Chondrocyte (in vitro differentiated cells): ENCODE measurements at regions not wholly inside any gene's neighbourhood (a gene's known extent, or its start where the extent isn't known, plus 50 kb on each side); places are given as distances from the start of the nearest gene placed in this dataset.

Experiments
- DNase-seq: peaks from one replicate; pipeline ENCODE4 v3.0.0; 2021; ENCODE audit warnings: mixed read lengths, low spot score
- H3K27ac Mint-ChIP-seq: one replicate; pipeline ENCODE4 v1.8.0; 2021; ENCODE audit warnings: mild to moderate bottlenecking, moderate library complexity, mixed read lengths; ENCODE audit not compliant: unreplicated experiment
- H3K27me3 Mint-ChIP-seq: 2 replicates; pipeline ENCODE4 v1.8.0; 2021; ENCODE audit warnings: low read depth, mixed read lengths
- H3K36me3 Mint-ChIP-seq: 2 replicates; pipeline ENCODE4 v1.8.0; 2021; ENCODE audit warnings: low read depth, mixed read lengths
- H3K4me1 Mint-ChIP-seq: 2 replicates; pipeline ENCODE4 v1.8.0; 2021; ENCODE audit warnings: low read depth, mild to moderate bottlenecking, mixed read lengths
- H3K4me3 Mint-ChIP-seq: one replicate; pipeline ENCODE4 v1.8.0; 2021; ENCODE audit warnings: mild to moderate bottlenecking, moderate library complexity, mixed read lengths; ENCODE audit not compliant: unreplicated experiment
- H3K9me3 Mint-ChIP-seq: 2 replicates; pipeline ENCODE4 v1.8.0; 2021; ENCODE audit warnings: low read depth, mixed read lengths
- TF ChIP-seq, protein P1 (sequence below): fragments of 200-600 bp; sonication (generic); IDR thresholded peaks from 2 replicates; pipeline ENCODE4 v1.5.0; 2021; ENCODE audit warnings: antibody characterized with exemption, mild to moderate bottlenecking, moderate library complexity

DNA sequence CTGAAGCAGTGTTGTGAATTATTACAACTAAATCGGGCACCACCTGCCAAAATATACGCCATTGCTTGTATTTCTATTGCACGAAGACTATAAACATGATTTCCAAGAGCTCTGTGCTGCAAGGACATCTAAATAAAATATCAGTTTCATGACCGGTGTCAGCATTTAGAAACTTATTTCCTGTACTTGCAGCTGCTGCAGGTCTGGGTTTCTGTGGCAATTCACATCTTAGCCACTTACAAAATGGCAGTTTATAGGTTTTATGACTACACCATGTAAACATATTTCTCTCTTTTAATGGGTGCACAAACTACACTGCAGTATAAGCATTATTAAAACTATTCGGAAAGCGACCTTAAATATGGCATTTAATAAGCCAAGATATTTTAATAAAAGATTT, 359.4 kb downstream of the VPS13C start:
- Mint-ChIP-seq H3K9me3 (no peaks in the 10 kb centered on the region), H3K36me3 (no peaks in the 10 kb centered on the region), H3K4me1 (no peaks in the 10 kb centered on the region), H3K4me3 (no peak overlapping the region), H3K27me3 (peaks cover 16% of the 10 kb centered on the region), H3K27ac (no peak overlapping the region)
- DNase-seq: no peak
- TF ChIP-seq, protein P1, sequence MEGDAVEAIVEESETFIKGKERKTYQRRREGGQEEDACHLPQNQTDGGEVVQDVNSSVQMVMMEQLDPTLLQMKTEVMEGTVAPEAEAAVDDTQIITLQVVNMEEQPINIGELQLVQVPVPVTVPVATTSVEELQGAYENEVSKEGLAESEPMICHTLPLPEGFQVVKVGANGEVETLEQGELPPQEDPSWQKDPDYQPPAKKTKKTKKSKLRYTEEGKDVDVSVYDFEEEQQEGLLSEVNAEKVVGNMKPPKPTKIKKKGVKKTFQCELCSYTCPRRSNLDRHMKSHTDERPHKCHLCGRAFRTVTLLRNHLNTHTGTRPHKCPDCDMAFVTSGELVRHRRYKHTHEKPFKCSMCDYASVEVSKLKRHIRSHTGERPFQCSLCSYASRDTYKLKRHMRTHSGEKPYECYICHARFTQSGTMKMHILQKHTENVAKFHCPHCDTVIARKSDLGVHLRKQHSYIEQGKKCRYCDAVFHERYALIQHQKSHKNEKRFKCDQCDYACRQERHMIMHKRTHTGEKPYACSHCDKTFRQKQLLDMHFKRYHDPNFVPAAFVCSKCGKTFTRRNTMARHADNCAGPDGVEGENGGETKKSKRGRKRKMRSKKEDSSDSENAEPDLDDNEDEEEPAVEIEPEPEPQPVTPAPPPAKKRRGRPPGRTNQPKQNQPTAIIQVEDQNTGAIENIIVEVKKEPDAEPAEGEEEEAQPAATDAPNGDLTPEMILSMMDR: no peak

DNA sequence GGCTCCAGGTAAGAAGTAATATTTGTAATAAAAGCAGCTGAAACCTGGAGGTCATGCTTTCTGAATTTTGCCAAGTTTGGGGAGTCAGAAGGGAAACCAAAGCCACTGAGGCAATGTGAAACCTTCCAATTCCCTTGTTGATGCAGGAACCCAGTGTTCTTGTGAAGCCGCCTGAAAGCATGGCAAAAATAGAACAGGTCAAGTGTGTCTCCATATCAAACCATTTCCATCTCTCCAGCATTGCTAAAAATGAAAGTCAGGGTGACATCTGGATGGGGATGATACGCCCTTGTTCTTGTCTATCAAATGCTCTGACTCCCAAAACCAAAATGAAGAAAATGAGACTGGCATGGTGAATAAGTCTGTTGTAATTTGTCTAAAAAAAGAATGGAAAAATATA, 362.5 kb downstream of the VPS13C start:
- H3K27ac Mint-ChIP-seq: no peak overlapping the region
- no peaks in the 10 kb centered on the region for H3K4me1 Mint-ChIP-seq
- H3K4me3 Mint-ChIP-seq: no peak overlapping the region
- DNase-seq: no peak
- TF ChIP-seq, protein P1: no peak
- no peaks in the 10 kb centered on the region for H3K36me3 Mint-ChIP-seq
- H3K9me3 Mint-ChIP-seq: no peaks in the 10 kb centered on the region
- peaks cover 11% of the 10 kb centered on the region for H3K27me3 Mint-ChIP-seq

DNA sequence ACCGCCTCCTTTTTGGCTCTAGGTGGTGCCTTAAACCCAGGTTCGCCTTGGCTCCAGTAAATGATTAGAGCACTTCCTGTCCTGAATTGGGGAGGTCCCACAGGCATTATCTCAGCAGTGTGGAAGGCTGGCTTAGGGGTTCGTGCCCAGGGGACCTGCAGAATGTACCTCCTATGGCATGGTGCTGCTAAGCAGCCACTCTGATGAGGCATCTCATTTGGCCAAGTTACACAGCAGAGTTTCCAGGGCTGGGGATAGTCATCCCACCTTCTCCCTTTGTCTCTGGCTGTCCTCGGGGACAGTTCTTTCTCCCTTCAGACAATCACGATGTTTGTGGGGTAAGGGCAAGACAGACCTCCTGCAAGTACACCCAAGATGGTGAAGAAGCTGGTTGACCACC, 371.2 kb downstream of the VPS13C start:
- peaks cover 8% of the 10 kb centered on the region for H3K27me3 Mint-ChIP-seq
- H3K9me3 Mint-ChIP-seq: peaks cover 3% of the 10 kb centered on the region
- no peaks in the 10 kb centered on the region for H3K4me1 Mint-ChIP-seq
- TF ChIP-seq, protein P1: no peak
- H3K27ac Mint-ChIP-seq: no peak overlapping the region
- DNase-seq: no peak
- no peak overlapping the region for H3K4me3 Mint-ChIP-seq
- no peaks in the 10 kb centered on the region for H3K36me3 Mint-ChIP-seq

DNA sequence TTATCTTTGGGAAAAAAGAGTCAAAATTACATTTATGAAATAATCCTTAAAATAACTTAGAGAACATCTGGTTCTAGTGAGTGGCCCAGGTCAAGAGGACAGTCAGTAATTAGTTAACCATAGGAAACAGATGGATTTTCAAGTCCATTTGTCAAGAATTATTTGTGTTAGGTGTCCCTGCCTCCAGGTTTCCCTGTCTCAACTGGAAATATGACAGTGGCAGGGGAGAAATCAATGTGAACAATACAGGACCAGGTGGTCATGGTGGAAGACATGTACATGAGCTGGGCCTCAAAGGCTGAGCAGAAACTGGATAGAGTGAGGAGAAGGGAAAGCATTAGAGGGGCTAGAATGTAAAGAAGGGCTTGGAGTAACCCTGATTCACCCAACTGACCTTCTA, 372.6 kb downstream of the VPS13C start:
- Mint-ChIP-seq H3K9me3 (peaks cover 3% of the 10 kb centered on the region), H3K4me3 (no peak overlapping the region), H3K4me1 (no peaks in the 10 kb centered on the region), H3K36me3 (no peaks in the 10 kb centered on the region), H3K27me3 (peaks cover 8% of the 10 kb centered on the region), H3K27ac (no peak overlapping the region)
- TF ChIP-seq, protein P1: no peak
- DNase-seq: no peak

DNA sequence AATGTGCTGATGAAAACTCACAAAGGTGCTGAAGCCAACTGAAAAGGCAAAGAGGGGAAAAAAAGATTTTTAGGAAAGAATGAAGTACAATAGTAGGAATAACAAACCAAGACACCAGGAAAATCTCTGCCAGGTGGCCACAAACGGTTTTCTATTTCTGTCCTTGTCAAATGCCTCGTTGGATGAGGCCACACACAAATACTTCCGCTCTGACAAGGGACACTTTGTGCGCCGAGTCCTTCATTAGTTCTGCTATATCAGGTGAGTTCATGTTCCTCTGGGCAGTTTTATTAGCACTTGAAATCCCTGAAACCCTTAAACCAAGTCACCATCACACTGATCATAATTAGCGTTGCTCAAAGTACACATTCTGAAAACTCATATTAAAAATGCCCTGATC, 373.1 kb downstream of the VPS13C start:
- H3K9me3 Mint-ChIP-seq: peaks cover 3% of the 10 kb centered on the region
- no peaks in the 10 kb centered on the region for H3K4me1 Mint-ChIP-seq
- no peaks in the 10 kb centered on the region for H3K36me3 Mint-ChIP-seq
- H3K4me3 Mint-ChIP-seq: no peak overlapping the region
- no peak overlapping the region for H3K27ac Mint-ChIP-seq
- TF ChIP-seq, protein P1: no peak
- H3K27me3 Mint-ChIP-seq: peaks cover 8% of the 10 kb centered on the region
- no peak for DNase-seq
